ENCODE measurements at regions not wholly inside any gene's neighbourhood (a gene's known extent, or its start where the extent isn't known, plus 50 kb on each side); places are given as distances from the start of the nearest gene placed in this dataset.
A peak's percentile ranks its signal among the peaks of the same experiment; 100 is the strongest.

DNA sequence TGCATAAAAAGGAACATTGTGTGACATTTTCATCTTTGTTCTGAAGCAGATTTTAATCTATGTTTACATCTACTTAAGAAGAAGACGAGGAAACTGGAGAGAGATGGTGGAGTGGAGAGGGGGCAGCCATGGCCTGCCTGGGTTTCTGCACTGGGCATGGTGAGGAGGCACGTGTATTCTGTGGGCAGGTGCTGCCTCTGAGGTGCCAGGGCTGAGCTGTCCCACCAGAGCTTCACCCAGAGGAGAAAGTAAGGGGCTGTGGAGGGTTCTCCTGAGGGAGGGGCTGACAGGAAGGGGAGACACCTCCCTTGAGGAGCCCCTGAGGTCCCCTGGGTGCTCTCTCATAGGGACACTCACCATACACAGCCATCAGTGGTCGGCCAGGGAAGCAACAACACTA is 372.4 kb upstream of the OR4E1 start:
- TF ChIP-seq JUND (IDR thresholded peaks at IDR 0.05; ENCODE audit: low read depth), result no peak

DNA sequence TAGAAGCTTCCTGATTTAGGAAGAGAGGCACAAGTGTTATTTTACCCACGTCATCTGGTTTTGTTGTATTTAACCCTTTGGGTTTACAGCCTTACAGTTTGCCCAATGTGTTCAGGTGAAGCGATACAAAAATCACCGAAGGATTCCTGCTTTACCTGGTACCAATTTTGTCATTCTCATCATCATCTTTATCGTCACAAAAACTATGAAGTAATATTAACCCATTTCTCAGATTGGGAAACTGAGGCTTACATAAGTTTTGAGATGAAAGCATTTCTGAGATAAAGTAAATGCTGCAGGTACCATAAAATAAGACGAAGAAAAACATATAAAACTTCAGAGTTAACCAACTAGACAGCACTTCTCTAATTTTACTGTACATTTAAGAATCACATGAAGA is 370.6 kb upstream of the OR4E1 start:
- in situ Hi-C loops (cut with HindIII; ENCODE audit: low pct_unique_long_range_greater_than_20kb, low sequenced_read_pairs), result no loop called here
- TF ChIP-seq JUND (IDR thresholded peaks at IDR 0.05; ENCODE audit: low read depth), result no peak
- no peak for DNase-seq (ENCODE audit: low read depth in 1 of 2, low spot score in 1 of 2)

More for the DNA sequence above, 372.4 kb upstream of the OR4E1 start:
- DNase-seq (ENCODE audit: low read depth in 1 of 2, low spot score in 1 of 2), result no peak
- in situ Hi-C loops (cut with HindIII; ENCODE audit: low pct_unique_long_range_greater_than_20kb, low sequenced_read_pairs), result no loop called here

DNA sequence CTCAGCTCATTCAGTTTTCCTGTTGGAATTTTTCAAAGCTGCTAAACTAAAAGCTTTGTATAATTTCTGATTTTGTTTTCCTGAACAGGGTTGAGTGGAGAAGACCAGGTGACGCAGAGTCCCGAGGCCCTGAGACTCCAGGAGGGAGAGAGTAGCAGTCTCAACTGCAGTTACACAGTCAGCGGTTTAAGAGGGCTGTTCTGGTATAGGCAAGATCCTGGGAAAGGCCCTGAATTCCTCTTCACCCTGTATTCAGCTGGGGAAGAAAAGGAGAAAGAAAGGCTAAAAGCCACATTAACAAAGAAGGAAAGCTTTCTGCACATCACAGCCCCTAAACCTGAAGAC is 367.1 kb upstream of the OR4E1 start:
- DNase-seq (ENCODE audit: low read depth in 1 of 2, low spot score in 1 of 2), result no peak
- TF ChIP-seq JUND (IDR thresholded peaks at IDR 0.05; ENCODE audit: low read depth), result no peak
- in situ Hi-C loops (cut with HindIII; ENCODE audit: low pct_unique_long_range_greater_than_20kb, low sequenced_read_pairs), result no loop called here

DNA sequence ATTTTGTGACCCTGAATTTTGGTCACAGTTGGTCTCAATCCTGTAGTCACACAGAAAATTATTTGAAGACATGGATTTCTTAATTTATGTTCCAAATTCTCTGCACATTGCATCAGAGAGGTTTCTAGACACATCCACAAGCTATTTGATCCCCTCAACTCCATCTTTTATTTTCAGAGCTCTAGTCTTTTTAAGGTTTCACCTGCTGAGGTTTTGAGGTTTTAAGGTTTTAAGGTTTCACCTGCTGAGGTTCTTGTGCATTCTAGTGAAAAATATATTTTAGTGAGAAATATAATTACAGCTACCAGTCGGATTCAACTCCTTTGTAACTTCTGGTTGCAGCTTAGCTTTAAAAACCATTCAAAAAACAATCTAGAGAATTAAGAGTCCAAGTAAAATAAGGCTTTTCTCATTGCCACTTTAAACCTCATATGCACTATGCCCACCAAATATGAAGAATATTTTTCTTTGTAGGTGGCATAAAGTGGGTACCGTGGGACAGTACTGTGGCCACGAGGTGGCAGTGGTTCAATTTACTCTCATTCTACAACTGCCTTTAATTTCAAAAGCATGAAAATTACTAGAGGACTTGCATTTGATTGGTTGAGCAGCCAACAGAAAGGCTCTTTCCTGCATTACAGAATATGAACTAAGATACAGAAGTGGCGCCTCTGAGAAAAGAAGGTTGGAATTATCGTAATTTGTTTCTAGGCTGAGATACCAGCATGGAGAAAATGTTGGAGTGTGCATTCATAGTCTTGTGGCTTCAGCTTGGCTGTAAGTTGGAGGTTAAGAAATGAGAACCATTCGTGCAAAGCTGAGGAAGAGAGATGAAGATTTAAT is 366.5 kb upstream of the OR4E1 start:
- peak; percentile 4 to 20 for DNase-seq (ENCODE audit: low read depth in 1 of 2, low spot score in 1 of 2)
- TF ChIP-seq JUND (IDR thresholded peaks at IDR 0.05; ENCODE audit: low read depth), result no peak
- in situ Hi-C loops (cut with HindIII; ENCODE audit: low pct_unique_long_range_greater_than_20kb, low sequenced_read_pairs), result no loop called here

DNA sequence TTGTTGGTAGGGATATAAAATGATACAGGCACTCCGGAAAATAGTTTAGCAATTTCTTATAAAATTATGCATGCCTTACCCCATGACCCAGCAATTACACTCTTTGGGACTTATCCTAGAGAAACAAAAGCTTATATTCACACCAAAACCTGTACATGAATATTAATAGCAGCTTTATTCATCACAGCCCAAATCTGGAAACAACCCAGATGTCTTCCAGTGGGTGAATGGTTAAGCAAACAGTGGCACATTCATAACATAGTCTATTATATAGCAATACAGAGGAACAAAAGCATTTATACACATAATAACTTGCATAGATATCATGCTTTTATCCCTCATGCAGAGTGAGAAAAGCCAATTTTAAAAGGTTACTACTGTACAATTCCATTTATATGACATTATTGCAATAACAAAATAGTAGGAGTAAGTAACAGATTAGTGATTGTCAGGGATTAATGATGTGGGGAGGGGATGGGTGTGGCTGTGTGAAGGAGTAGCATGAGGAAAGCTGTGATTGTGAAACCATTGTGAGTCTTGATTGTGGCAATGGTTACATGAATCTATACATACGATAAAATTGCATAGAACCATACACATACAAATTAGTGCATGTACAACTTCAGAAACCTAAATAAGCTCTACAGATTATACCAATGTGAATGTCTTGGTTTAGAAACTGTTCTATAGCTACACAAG is 363.1 kb upstream of the OR4E1 start:
- in situ Hi-C loops (cut with HindIII; ENCODE audit: low pct_unique_long_range_greater_than_20kb, low sequenced_read_pairs), result no loop called here
- no peak for DNase-seq (ENCODE audit: low read depth in 1 of 2, low spot score in 1 of 2)
- no peak for TF ChIP-seq JUND (IDR thresholded peaks at IDR 0.05; ENCODE audit: low read depth)

DNA sequence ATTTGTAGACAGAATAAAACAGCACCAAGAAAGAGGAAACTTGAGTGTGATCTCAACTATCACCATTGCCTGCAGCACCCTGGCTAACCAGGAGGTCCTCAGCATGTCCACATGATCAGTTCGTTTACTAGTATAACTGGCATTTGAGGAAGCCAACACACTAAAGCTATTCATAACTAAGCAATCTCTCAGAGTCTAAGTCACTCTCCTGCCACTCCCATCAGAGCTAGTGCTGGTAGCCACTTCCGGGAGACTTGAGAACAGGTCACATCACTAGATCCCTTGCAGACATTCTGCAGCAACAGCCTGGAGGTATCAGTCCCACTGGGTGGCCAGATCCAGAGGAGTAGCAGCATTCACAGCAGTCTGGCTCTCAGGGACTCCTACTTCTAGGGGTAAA is 352.9 kb upstream of the OR4E1 start:
- no peak for DNase-seq (ENCODE audit: low read depth in 1 of 2, low spot score in 1 of 2)
- in situ Hi-C loops (cut with HindIII; ENCODE audit: low pct_unique_long_range_greater_than_20kb, low sequenced_read_pairs), result no loop called here
- TF ChIP-seq JUND (IDR thresholded peaks at IDR 0.05; ENCODE audit: low read depth), result no peak

DNA sequence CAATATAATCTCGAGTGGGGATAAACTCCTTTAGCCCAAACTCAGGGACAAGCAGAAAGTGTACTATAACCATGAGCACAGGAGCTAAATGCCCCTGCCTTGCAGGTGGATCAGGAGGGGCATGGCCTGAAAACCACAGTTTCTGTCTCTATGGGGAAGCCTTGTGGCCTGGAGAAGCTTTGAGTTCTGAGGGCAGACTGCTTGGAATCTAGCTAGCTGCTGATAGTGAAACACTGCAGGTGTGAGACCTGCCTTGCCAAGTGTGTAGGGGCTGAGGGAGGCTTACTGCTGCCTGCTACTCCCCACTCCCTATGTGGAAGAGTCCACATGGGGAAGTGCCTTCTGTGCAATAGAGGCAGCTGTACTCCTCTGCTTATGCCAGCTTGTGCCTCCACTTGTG is 352.3 kb upstream of the OR4E1 start:
- DNase-seq (ENCODE audit: low read depth in 1 of 2, low spot score in 1 of 2), result no peak
- no peak for TF ChIP-seq JUND (IDR thresholded peaks at IDR 0.05; ENCODE audit: low read depth)
- in situ Hi-C loops (cut with HindIII; ENCODE audit: low pct_unique_long_range_greater_than_20kb, low sequenced_read_pairs), result no loop called here

DNA sequence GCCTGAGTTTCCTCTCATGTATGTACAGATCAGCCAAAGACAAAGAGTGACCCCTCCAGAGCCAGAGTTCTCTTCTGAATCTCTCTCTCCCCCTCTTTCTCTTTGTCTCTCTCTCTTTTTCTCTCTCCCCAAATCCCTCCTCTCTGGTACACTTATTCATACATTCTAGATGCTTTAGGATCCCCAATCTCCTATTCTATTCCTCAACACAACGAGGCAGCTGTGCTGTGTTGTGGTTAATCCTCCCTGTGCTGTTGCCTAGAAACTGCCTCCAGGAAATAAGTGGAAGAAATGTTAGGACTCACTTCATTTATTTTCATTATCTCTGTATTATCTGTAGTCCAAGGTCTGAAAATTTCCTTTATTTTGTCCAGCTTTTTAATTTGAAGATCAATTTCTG is 350.5 kb upstream of the OR4E1 start:
- in situ Hi-C loops (cut with HindIII; ENCODE audit: low pct_unique_long_range_greater_than_20kb, low sequenced_read_pairs), result no loop called here
- no peak for DNase-seq (ENCODE audit: low read depth in 1 of 2, low spot score in 1 of 2)
- no peak for TF ChIP-seq JUND (IDR thresholded peaks at IDR 0.05; ENCODE audit: low read depth)

DNA sequence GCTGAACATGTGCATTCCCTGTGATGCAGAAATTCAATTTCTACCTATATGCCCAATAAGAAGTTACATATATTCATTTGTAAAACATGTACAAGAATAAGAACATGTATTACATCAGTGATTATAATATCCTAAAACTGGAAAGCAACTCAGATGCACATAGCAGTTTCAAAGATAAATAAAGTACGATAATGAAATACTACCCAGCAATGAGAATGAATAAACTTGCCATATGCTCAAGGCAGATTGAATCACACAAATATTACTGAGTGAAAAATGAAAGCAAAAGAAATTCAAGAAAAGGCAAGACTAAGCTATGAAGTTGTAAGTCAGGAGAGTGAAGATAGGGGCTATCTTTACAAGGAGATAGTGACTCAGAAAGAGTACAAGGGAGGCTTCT is 345.3 kb upstream of the OR4E1 start:
- no peak for DNase-seq (ENCODE audit: low read depth in 1 of 2, low spot score in 1 of 2)
- in situ Hi-C loops (cut with HindIII; ENCODE audit: low pct_unique_long_range_greater_than_20kb, low sequenced_read_pairs), result no loop called here
- TF ChIP-seq JUND (IDR thresholded peaks at IDR 0.05; ENCODE audit: low read depth), result no peak

DNA sequence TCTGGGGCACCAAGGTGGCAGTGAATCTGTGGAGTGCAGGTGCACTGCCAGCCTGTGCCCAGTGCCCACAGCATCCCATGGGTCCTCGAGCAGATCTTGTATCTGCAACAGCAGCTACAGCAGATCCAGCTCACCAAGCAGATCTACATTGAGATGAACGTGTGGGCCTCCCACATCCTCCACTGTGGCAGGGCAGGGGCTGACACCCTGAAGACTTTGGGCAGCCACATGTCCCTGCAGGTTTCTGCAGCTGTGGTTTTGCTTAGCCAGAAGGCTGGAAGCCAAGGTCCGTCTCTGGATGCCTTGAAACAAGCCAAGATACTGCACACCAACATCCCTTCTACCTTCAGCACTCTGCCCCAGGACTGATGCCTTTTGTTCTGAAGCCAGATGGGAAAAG is 338.8 kb upstream of the OR4E1 start:
- DNase-seq (ENCODE audit: low read depth in 1 of 2, low spot score in 1 of 2), result no peak
- TF ChIP-seq JUND (IDR thresholded peaks at IDR 0.05; ENCODE audit: low read depth), result no peak
- in situ Hi-C loops (cut with HindIII; ENCODE audit: low pct_unique_long_range_greater_than_20kb, low sequenced_read_pairs), result no loop called here

DNA sequence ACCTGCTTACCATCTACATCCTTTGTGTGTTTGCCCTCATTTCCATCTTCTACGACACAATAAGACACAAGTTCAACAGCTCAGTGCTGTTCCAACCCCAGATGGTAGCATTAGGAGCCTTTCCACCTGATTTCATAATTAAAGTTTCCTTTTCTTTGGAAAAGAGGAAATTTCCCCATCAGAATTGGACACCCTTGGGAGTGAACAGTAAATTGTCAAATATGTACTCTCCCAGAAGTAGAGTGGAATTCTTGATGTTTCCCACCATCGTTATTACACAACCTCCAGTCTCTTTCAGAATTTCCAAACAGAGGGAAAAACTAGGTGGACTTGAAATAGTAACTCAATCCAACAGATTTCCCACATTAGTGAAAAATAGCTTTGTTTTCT is 337.6 kb upstream of the OR4E1 start:
- DNase-seq (ENCODE audit: low read depth in 1 of 2, low spot score in 1 of 2), result no peak
- no peak for TF ChIP-seq JUND (IDR thresholded peaks at IDR 0.05; ENCODE audit: low read depth)
- in situ Hi-C loops (cut with HindIII; ENCODE audit: low pct_unique_long_range_greater_than_20kb, low sequenced_read_pairs), result no loop called here

DNA sequence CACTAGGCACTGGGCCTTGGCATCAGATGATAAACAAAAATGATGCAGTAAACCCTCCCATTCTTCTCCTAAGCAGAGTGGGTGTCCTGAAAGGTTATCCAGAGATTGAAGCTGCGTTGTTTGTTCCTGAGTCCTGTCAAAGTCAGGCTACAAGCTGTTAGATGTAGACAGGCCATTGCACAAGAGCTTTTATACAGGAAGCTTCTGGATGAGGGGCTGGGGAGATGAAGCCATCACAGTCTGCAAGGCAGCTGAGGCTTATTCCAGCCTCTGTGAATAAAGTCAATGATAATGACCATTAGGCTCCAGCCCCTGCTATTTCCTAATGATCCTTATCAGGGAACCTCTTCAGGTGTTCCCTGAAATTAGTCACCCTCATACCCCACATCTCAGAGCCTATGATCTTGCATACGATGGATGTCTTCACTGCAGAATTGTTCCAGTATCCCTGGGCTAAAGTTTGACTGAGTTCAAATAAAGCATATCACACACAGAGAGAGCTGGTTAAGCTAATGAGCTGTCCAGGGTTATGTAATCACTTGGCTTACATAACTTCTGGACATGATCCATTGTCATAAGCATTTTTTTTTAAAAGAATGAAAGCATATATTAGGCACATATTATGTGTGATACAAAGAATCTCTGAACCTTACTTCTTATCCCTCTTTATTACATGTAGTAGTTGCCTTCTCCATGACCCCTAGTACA is 337.1 kb upstream of the OR4E1 start:
- DNase-seq (ENCODE audit: low read depth in 1 of 2, low spot score in 1 of 2), result no peak
- TF ChIP-seq JUND (IDR thresholded peaks at IDR 0.05; ENCODE audit: low read depth), result no peak
- in situ Hi-C loops (cut with HindIII; ENCODE audit: low pct_unique_long_range_greater_than_20kb, low sequenced_read_pairs), result no loop called here

DNA sequence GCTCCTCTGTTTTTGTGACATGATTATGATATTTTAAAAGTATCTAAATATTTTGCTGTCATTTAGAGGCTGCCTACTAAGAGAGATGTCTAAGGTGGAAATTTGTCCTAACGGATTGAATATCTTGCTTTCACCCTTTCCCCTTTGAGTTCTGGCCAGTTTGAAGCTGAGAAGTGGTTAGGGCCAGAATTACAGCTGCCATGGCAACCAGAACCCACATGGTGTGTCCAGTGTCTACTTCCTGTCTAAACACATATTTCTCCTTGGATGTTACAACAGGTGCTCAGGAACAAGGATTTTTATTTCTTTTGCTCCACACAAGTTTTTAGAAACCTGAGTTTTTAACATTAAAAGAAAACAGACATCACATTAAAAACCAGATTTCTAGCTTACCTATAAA is 335.1 kb upstream of the OR4E1 start:
- TF ChIP-seq JUND (IDR thresholded peaks at IDR 0.05; ENCODE audit: low read depth), result no peak
- in situ Hi-C loops (cut with HindIII; ENCODE audit: low pct_unique_long_range_greater_than_20kb, low sequenced_read_pairs), result no loop called here
- no peak for DNase-seq (ENCODE audit: low read depth in 1 of 2, low spot score in 1 of 2)
